Lung (tissue), 11 donors: ENCODE measurements at regions not wholly inside any gene's neighbourhood (a gene's known extent, or its start where the extent isn't known, plus 50 kb on each side); places are given as distances from the start of the nearest gene placed in this dataset.
A peak's percentile ranks its signal among the peaks of the same experiment; 100 is the strongest.

ENCODE experiments used
- ATAC-seq: fragments of 200-7000 bp; cut with Tn5 transposase; one replicate; pipeline ENCODE4 v1.9.1; 2020; ENCODE audit warnings: moderate number of reproducible peaks; ENCODE audit not compliant: insufficient read depth, low FRiP score
- DNase-seq, 3 donors: peaks; one replicate each; pipeline ENCODE4 v3.0.0-alpha.2; 2013 to 2017
- H3K27ac ChIP-seq, 2 donors: one replicate each; pipeline ENCODE4 v1.5.1; 2013; ENCODE audit warnings: mild to moderate bottlenecking in 2 of 2, moderate library complexity in 2 of 2, control low read depth in 1 of 2, inconsistent platforms in 1 of 2, low read depth in 1 of 2, low read length in 1 of 2
- H3K27me3 ChIP-seq, 3 donors: one replicate each; pipeline ENCODE4 v1.5.1; 2013; ENCODE audit warnings: low read length in 2 of 3; ENCODE audit not compliant: control insufficient read depth in 3 of 3, insufficient read depth in 3 of 3
- H3K36me3 ChIP-seq, 4 donors: one replicate each; pipeline ENCODE4 v1.5.1; 2013; ENCODE audit warnings: low read length in 4 of 4, mild to moderate bottlenecking in 1 of 4, moderate library complexity in 1 of 4; ENCODE audit not compliant: control insufficient read depth in 4 of 4, insufficient read depth in 4 of 4
- H3K4me1 ChIP-seq, 5 donors: one replicate each; pipeline ENCODE4 v1.5.1; 2013; ENCODE audit warnings: low read length in 5 of 5, mild to moderate bottlenecking in 2 of 5, moderate library complexity in 1 of 5; ENCODE audit not compliant: control insufficient read depth in 5 of 5, insufficient read depth in 5 of 5
- H3K4me3 ChIP-seq: one replicate; pipeline ENCODE4 v1.5.1; 2013; ENCODE audit warnings: mild to moderate bottlenecking, control low read depth, moderate library complexity
- H3K9ac ChIP-seq, 2 donors: one replicate each; pipeline ENCODE4 v1.5.1; 2013; ENCODE audit warnings: low read length in 2 of 2, control low read depth in 1 of 2; ENCODE audit not compliant: insufficient read depth in 1 of 2
- H3K9me3 ChIP-seq, 4 donors: one replicate each; pipeline ENCODE4 v1.5.1; 2013; ENCODE audit warnings: low read length in 3 of 4, mild to moderate bottlenecking in 1 of 4, moderate library complexity in 1 of 4; ENCODE audit not compliant: control insufficient read depth in 4 of 4, insufficient read depth in 3 of 4
- WGBS, 2 donors: extraction: QIAGEN DNeasy Blood & Tissue Kit; methylation state at CpG; one replicate each; pipeline ENCODE4 v1.1.7; 2013; 5-methylcytosine and 5-hydroxymethylcytosine counted together
- TF ChIP-seq, protein P1 (sequence below): IDR thresholded peaks from 2 replicates; pipeline ENCODE4 v1.5.1; 2012; ENCODE audit warnings: mild to moderate bottlenecking; ENCODE audit errors: control extremely low read depth, extremely low read depth
- donor health status: control.
- donor health status: control.
- donor health status: Bipolar disorder and iron deficiency.
- donor health status: healthy.
- donor health status: DM: yes; HTN: yes; CAD: no.

DNA sequence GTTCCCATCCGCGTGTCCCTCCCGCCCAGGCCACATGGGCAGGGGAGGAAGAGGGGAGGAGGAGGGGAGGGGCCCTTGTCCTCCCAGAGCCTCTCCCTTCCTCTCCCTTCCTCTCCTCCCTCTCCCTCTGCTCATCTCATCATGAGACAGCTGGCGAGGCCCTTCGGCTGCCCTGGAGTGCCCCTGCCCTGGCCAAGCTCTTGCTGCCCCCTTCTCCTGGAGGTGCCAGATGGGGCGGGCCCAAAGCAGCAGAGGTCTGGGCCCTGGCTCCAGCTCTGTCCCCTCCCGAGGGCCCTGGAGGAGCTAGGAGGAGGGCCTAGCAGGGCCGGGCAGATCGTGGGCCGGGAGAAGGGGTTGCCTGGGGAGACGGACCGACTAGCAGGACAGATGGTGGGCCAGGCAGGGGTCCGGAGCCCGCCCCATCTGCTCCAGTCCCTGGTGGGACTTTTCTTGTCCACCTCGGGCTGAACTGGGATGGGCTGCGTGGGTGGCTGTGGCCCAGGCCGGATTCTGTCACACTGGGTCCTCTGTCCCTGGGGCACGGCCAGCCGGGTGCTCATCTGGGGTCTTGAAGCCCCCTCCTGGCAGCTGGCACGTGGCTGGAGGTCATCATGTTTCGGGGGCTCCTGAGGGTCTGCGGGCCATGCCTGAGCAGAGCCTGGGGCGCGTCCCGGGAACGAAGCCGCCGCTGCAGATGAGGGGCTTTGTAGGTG lies 183.4 kb downstream of the GOLGA6L6 start:
- H3K4me1 ChIP-seq: no peaks in the 10 kb centered on the region
- H3K36me3 ChIP-seq: no peaks in the 10 kb centered on the region
- H3K9ac ChIP-seq: no peak overlapping the region
- ATAC-seq (no peak), DNase-seq (peak in 1 of 3 donors; percentile 21)
- peaks cover 0 to 30% (median 0%) of the 10 kb centered on the region in 4 donors for H3K9me3 ChIP-seq
- TF ChIP-seq, protein P1, sequence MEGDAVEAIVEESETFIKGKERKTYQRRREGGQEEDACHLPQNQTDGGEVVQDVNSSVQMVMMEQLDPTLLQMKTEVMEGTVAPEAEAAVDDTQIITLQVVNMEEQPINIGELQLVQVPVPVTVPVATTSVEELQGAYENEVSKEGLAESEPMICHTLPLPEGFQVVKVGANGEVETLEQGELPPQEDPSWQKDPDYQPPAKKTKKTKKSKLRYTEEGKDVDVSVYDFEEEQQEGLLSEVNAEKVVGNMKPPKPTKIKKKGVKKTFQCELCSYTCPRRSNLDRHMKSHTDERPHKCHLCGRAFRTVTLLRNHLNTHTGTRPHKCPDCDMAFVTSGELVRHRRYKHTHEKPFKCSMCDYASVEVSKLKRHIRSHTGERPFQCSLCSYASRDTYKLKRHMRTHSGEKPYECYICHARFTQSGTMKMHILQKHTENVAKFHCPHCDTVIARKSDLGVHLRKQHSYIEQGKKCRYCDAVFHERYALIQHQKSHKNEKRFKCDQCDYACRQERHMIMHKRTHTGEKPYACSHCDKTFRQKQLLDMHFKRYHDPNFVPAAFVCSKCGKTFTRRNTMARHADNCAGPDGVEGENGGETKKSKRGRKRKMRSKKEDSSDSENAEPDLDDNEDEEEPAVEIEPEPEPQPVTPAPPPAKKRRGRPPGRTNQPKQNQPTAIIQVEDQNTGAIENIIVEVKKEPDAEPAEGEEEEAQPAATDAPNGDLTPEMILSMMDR: no peak
- no peak overlapping the region for H3K27ac ChIP-seq
- WGBS, 2 donors: 87 to 91% methylated on average over 28 of the region's 28 CpGs
- no peaks in the 10 kb centered on the region for H3K27me3 ChIP-seq
- no peak overlapping the region for H3K4me3 ChIP-seq

DNA sequence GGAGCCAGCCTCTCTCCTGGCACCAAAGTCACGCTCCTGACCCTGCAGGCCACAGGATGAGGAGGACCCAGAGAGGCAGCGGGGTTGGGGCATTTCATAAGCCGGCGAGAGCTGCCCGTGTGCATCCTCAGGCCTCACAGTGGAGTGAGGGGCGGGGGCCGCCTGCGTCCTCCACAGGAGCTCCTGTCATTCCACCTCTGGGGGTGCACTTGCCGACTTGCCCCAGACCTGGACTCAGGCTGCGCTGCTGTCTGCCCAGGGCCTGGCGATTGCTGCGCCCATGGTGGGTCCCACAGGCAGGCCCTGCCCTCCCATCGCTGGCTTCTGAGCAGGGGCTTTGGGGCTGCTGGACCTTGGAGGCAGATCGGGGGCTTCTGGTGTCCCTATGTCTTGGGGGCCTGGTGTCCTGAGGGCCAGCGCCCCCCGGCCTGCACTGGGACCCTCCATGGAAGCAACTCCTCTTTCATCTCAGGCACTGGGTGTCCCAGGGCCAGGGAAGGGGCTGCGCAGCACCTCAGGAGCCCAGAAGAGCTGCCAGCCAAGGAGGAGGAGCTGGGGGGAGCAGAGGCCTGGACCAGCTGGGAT lies 184.0 kb downstream of the GOLGA6L6 start:
- no peak overlapping the region for H3K9ac ChIP-seq
- no peaks in the 10 kb centered on the region for H3K27me3 ChIP-seq
- H3K4me1 ChIP-seq: no peaks in the 10 kb centered on the region
- no peak for ATAC-seq
- no peak overlapping the region for H3K4me3 ChIP-seq
- peaks cover 0 to 35% (median 0%) of the 10 kb centered on the region in 4 donors for H3K9me3 ChIP-seq
- TF ChIP-seq, protein P1: no peak
- WGBS, 2 donors: 88 to 89% methylated on average over 17 of the region's 17 CpGs
- no peaks in the 10 kb centered on the region for H3K36me3 ChIP-seq
- DNase-seq: no peak
- H3K27ac ChIP-seq: no peak overlapping the region

DNA sequence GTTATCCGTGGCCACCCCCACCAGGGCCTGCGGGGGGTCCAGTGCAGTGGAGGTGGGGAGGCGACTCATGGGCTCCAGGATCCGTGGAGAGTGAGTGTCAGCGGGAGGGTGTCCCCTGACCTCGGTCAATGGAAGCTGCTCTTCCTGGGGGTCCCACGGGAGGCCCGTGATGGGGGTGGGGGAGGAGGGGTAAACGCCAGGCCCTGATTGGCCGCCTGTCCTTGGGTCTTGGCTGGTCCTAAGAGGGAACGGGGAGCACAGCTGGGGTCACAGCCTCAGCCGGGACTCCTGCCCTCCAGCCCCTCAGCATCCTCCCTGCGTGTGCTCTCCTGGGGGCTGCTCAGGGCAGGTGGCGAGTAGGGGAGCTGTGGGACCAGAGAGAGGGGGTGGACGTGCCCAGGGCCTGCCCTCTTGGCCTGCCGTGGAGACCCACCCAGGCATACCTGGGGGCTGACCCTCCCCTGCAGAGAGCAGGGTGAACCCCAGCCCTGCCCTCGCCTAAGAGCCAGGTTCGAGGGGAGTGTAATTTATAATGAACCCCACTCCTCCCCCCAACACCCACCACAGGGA lies 184.6 kb downstream of the GOLGA6L6 start:
- Histone ChIP-seq H3K9ac (no peak overlapping the region), H3K27ac (no peak overlapping the region), H3K4me1 (no peaks in the 10 kb centered on the region), H3K27me3 (no peaks in the 10 kb centered on the region), H3K36me3 (no peaks in the 10 kb centered on the region), H3K9me3 (peaks cover 0 to 33% (median 0%) of the 10 kb centered on the region in 4 donors), H3K4me3 (no peak overlapping the region)
- TF ChIP-seq, protein P1: no peak
- WGBS, 2 donors: 78 to 84% methylated on average over 18 of the region's 18 CpGs
- DNase-seq (no peak), ATAC-seq (no peak)
